HG03342 (cell line): ENCODE measurements at regions not wholly inside any gene's neighbourhood (a gene's known extent, or its start where the extent isn't known, plus 50 kb on each side); places are given as distances from the start of the nearest gene placed in this dataset.
A peak's percentile ranks its signal among the peaks of the same experiment; 100 is the strongest.

ENCODE experiments used
- ATAC-seq: cut with Tn5 transposase; IDR thresholded peaks from one replicate; pipeline ENCODE4 v1.9.1; 2021; ENCODE audit warnings: mild to moderate bottlenecking, moderate library complexity; ENCODE audit not compliant: unreplicated experiment

DNA sequence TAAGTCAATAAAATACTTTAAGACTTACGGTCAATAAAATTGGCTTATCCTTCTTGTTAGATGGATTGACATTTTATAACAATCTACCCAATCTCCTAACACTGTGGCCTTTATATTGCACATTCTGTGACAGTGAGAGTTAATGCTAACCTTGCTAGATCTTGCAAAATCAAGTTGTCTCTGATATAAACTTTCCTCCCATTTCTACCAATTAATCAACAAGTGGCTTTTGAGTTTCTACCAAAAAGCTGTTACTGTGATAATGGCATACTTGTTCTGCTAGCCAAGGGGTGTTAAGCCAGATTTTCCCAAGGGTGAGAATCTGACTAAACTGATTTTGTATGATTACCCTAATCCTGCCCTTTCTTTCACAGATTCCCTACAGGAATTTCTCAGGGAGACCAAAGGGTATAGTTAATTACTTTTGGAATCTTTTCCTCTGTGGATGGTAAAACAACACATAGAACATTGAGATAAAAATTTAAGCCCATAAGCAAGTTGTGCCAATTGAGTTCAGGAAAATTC lies 174.1 kb upstream of the SUCLG2 start:
- no peak for ATAC-seq

DNA sequence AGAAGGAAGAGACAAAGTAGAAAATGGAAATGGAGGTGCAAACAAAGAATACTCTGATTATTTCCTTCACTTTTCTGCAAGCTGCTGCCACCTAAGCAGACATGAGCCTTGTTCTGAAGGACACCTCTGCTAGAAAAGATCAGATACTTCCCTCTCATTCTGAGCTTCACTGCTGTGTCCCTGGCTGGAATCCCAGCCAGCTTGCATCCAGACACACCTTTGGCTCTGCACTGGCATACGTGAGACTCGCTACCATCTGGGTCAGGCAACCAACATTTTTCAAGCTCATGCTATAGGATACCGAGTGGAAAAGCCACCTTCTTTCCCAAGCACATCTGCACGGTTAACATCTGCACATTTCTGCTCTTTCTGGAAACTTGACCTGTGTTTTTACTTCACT lies 166.7 kb upstream of the SUCLG2 start:
- no peak for ATAC-seq

DNA sequence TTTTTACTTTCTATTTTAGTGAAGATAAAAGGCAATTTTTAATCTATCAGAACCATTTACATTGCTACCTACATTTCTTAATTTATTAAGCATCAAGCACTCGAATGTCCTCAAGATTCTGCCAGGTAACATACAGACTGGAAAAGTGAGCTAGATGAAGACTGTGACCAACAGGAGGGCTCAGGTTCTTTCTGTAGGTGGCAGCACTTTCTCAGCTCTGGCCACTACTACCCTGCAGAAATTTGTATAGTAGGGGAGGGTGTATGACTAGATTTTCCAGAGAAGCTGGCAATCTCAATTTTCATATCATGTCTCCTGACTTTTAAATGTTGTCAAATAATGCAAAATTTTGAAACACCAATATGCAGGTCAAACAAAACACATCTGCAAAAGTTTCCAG lies 165.0 kb upstream of the SUCLG2 start:
- no peak for ATAC-seq

DNA sequence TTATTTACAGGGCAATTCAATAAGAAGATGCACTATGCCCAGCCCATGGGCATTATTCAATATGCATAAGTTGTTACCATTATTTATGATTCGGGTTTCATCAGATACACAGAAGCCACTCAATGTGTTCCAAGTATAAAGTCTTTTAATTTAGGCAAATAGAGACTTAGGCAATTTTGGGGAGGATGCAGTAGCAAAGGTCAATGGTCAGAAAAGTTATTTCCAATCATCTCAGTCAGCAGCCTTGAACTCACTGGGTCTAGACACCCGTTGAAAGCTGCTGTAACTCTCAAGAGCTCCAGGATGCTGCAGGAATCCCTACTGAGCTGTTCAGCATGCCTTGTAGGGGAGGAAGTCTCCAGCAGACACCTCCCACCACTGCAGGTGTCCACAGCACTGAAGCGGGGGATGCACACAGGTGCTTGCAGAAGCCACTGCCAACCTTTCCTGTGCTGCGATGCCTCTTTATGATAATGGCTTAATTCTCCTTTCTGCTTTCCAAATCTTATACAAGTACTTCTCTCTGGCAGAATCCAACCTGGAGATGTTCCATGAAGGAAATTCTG lies 155.0 kb upstream of the SUCLG2 start:
- ATAC-seq: no peak

DNA sequence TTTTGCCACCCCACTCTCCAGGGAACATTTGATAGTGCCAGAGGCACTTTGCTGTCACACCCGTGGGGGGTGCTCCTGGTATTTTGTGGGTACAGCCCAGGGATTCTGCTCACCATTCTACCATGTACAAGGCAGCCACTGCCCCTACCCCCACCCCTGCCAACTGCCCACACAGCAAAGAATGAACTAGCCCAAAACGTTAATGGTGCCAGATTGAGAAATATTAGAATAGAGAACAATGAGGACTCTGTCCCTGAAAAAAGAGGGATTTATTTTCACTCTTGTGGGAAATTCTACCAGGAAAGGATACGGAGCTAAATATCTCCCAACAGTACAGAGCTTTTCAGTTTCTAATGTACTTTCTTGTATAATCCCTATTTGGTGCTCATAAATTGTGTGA lies 154.5 kb upstream of the SUCLG2 start:
- no peak for ATAC-seq

DNA sequence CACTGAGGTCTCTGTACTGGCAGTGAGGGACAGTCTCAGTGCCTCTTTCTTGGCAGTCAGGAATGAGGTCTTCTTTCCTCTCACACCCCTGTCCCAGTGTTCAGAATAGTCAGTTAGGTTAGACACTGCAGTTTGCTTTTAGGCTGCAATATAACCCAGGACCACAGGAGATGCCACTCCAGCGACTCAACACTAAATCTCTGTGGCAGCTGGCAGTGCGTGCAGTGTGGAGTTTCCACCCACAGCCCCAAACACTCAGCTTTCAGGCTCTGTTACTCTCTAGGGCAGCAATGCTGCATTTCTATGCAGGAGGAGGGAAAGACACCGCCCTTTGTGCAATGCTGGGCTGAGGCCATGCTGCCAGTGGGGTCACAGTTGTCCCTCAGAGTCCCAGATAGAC lies 150.2 kb upstream of the SUCLG2 start:
- ATAC-seq: no peak

DNA sequence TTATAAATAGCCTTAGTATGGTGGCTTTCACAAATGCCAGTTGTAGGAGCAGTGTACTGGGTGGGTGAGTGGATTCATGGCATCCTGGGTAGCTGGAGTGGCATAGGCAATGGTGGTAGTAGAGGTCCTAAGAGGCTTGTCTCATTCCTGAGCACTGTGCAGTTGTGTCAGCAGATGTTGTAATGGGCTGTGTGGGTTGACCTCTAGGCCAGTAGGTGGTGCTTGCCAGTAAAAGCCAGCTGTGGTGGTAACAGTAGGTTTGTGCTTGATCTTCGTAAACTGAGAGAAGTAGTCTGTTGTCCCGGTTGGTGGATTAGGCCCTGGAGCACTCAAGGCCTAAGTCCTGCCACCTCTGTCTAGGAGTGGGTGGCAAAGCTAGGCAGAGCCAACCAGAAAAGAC lies 149.7 kb upstream of the SUCLG2 start:
- no peak for ATAC-seq

DNA sequence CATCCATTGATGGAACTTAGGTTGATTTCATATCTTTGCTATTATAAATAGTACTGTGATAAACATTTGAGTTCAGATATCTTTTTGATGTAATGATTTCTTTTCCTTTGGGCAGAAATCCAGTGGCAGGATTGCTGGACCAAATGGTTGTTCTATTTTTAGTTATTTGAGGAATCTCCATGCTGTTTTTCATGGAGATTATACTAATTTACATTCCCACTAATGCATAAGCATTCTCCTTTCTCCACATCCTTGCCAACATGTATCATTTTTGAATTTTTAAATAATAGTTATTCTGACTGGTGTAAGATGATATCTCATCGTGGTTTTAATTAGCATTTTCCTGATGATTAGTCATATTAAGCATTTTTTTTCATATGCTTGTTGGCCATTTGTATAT lies 144.0 kb upstream of the SUCLG2 start:
- no peak for ATAC-seq

DNA sequence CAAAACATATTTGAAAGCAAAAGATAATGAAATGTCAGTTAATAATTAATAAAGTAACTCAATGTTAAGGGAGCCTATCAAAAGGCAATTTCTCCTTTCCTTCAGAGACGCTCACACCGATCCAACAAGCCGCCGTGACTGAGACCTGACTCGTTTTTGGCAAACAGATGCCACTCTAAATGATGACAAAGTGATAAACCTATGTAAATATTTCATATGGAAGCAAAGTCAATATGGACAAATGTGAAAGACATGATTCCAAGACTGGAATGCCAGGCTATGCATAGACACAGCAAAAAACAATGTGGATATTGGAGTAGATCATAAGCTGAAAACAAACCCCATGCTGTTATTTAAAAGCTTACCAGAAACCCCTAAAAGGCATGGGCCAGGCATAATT lies 137.2 kb upstream of the SUCLG2 start:
- ATAC-seq: no peak

DNA sequence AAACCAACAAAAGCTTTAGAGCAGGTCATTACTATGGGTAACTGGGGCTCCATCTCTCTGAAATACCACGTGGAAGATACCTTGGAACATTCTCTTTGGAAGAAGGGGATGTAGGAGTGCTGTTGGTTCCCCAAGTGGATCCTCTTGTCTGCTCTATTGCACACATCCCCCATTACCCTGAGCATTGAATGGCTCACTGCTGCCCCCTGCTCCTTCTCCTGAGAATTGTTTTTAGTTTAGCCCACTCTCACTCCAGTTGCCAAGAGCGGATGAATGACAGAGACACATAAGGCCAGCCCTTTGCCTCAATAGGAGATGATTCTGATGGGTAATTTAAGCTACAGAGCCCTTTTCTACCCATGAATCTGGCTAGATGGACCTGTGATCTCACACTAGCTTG lies 135.6 kb upstream of the SUCLG2 start:
- ATAC-seq: peak; percentile 96

DNA sequence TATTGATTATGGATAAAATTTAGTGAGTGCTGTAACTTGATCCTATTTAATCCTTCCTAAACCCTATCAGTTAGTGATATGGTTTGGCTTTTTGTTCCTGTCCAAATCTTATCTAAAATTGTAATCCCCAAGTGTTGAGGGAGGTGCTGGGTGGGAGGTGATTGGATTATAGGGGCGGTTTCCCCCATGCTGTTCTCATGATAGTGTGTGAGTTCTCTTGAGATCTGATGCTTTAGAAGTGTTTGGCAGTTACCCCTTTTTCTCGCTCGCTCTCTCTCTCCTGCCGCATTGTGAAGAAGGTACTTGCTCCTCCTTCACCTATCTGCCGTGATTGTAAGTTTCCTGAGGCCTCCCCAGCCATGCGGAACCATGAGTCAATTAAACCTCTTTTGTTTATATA lies 134.0 kb upstream of the SUCLG2 start:
- no peak for ATAC-seq

DNA sequence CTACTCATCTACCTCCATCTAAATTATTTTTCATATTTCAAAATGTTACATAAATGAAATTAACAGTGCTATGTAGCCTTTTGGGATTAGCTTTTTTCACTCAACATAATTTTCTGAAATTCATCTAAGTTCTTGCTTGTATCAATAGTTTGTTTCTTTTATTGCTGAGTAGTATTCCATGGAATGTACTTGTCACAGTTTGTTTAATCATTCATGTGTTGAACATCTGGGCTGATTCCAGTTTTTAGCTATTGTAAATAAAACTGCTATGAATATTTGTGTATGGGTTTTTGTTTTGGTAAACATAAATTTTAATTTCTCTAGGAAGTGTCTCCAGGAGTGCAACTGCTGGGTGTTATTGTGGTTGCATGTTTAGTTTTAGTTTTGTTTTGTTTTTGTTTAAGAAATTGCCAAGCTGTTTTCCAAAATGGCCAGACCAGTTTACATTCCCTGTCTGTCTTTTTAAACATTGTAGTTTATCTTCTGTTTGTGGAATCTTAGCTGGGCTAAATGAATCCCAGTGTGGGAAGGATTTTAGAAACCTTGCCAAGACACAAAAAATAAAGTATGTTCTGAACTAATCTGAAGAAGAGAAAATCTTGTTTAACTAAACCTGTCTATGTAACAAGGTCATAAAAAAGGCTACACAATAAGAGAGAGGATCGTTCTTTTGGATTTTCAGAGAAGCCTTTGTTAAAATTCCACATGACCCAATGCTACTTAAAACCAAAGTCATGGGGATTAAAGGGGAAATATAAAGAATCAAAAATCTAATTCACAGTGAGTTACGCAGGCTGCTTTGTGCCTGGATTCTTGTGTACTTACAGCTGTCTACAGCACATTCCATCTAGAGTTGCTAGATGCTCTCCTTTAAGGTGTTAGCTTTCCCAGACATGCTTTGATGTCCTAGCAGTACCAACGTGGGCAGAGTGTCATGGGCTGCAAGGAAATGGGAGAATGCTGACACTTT lies 129.2 kb upstream of the SUCLG2 start:
- ATAC-seq: no peak

DNA sequence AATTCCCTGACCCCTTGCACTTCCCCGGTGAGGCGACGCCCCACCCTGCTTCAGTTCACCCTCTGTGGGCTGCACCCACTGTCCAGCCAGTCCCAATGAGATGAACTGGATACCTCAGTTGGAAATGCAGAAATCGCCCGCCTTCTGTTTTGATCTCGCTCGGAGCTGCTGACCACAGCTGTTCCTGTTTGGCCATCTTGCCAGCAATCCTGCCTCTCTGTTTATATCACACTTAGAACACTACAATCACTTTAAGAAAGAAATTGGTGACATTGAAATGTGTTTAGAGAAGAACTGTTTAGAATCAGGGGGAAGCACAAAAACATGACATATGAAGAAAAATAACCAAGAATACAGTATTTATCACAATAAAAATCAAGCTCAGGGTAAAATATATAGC lies 127.5 kb upstream of the SUCLG2 start:
- no peak for ATAC-seq

DNA sequence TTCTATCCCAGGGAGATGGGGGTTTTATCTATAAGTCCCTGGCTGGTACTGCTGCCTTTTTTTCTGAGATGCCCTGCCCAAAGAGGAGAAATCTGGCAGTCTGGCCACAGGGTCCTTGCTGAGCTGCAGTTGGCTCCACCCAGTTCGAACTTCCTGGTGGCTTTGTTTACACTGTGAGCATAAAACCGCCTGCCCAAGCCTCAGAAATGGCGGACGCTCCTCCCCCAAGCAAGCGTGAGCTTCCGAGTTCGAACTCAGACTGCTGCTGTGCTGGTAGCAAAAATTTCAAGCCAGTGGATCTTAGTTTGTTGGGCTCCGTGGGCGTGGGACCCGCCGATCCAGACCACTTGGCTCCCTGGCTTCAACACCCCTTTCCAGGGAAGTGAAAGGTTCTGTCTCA lies 126.8 kb upstream of the SUCLG2 start:
- ATAC-seq: no peak

DNA sequence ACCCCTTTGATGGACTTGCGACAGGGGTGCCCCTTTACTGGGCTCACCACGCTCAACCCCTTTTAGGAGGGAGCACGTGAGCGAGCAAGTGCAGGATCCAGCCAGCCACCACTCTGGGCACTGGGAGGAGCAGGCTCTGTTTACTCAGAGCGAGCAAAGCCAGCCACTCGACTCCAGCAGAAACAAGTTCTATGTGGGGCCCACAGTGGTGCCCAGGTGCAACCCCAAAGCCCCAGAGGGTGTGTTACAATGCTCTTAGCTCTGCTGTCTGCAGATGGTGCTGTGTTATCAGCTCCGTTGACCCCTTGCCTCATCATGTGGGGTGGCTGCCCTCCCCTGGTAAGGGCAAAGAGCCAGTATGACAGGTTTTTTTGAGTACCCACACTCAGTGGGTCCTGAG lies 120.3 kb upstream of the SUCLG2 start:
- no peak for ATAC-seq

DNA sequence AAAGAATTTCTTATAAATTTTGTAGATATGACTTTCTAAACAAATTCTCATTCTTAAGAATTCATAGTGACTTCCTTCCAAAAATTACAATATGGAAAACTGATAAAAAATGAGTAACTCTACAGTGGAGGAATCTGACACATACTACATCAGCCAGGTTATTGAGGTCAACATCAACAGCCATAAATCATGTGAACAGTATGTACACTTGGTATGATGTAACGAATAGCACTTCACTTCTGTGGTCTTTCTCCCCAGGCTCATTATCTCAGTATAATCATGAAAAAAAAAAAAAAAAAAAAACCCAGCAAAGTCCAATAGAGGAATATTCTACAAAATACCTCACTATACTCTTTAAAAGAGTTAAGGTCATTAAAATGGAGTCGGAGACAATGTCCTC lies 111.2 kb upstream of the SUCLG2 start:
- ATAC-seq: no peak

DNA sequence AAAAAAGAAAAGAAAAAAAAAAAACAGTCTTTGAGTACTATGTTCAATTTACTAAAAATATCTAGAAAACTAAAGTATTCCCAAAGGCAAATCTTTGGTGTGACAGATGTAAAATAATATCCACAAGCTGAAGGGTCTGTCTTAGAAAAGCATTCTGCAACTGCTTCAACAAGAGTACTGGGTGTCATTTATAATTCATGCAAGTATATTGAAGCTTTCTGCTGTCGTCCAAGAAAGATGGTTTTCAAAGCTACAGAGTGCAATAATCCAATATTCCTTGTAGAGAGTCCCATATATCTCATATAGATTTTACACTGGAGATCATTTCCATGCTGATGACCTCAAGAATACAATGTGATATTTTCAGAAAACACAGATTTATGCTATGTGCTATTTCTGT lies 90.9 kb upstream of the SUCLG2 start:
- no peak for ATAC-seq

DNA sequence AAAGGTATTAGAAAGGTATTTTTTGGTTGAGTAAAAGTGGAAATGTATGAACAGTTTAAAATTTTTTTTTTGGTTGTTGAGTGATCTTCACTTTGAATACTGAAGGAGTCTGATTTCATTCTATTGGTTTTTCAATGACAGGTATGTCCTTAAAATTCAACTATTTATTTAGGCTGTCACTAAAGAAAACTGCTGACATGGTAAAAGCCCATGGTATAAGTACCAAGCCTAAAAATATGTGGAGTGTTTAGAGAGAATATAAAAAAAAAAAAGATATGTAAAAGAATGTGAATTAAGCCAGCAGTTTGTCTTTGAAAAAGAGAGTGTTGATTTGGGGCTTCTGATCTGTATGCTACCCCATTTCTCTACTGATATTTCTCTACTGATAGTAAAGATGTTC lies 90.3 kb upstream of the SUCLG2 start:
- no peak for ATAC-seq

DNA sequence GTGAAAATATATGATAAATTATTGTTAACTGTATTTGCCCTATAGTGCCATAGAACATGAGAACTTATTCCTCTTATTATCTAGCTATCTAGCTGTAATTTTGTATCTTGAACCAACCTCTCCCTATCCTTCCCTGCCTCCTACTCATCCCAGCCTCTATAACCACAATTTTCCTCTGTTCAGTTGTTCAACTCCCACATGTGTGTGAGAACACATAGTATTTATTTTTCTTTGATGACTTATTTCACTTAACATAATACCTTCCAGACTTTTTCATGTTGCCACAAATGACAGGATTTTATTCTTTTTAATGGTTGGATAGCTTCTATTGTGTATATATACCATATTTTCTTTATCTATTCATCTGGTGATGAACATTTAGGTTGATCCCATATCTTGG lies 85.4 kb upstream of the SUCLG2 start:
- ATAC-seq: no peak

DNA sequence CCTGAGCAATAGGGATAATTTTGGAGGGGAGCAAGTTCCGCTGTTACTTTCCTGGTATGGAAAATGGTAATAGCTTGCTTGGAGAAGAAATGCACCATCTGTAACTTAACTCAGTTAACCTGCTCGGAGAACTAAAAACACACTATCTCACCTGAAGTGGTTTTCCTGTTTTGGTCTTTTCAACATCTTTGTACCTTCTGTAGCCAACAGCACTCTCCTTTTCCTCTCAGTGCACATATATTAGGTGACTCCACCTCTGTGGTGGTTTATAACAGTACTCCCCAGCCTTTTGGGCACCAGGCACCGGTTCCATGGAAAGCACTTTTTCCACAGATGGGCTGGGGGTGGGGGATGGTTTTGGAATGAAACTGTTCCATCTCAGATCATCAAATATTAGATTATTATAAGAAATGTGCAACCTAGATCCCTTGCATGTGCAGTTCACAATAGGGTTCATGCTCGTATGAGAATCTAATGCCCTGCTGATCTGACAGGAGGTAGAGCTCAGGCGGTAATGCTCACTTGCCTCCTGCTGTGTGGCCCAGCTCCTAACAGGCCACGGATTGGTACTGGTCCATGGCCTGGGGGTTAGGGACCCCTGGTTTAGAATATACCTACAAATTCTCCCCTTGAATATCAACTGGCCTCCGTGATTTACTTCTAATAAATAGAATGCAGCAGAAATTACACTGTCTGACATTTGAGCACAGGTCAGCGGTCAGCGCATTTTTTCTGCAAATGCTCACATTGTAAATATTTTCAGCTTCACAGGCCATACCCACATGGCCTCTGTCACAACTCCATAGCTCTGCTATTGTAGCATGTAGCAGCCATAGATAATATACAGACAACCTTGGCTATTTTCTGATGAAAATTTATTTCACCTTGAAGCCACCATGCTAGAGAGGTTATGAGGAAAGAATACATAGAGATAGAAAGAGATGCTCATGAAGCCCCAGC lies 83.8 kb upstream of the SUCLG2 start:
- ATAC-seq: no peak

DNA sequence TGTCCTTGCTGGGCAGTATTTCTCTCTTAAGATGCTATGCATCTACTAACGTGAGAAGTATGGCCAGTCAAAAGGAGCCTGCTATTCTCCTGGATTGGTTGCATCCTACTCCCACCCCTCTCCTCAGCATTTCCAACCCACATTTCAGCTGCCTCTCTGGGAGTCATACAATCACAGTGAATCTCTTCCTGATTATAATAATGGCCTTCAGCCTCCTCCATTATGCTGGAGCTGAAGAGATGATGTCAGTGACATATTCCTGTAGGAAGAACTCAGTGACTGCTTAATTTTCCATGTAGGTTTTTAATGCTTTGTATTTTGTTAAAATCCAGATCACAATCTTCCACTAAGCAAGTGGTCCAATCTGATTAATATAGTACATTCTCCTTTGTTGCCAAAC lies 82.7 kb upstream of the SUCLG2 start:
- no peak for ATAC-seq
